CD4-positive, alpha-beta T cell treated with Interleukin-21 for 1 hour (primary cell): ENCODE measurements at regions not wholly inside any gene's neighbourhood (a gene's known extent, or its start where the extent isn't known, plus 50 kb on each side); places are given as distances from the start of the nearest gene placed in this dataset.

ENCODE experiments used
- DNase-seq: peaks from one replicate; pipeline ENCODE4 v3.0.0-alpha.2; 2020

DNA sequence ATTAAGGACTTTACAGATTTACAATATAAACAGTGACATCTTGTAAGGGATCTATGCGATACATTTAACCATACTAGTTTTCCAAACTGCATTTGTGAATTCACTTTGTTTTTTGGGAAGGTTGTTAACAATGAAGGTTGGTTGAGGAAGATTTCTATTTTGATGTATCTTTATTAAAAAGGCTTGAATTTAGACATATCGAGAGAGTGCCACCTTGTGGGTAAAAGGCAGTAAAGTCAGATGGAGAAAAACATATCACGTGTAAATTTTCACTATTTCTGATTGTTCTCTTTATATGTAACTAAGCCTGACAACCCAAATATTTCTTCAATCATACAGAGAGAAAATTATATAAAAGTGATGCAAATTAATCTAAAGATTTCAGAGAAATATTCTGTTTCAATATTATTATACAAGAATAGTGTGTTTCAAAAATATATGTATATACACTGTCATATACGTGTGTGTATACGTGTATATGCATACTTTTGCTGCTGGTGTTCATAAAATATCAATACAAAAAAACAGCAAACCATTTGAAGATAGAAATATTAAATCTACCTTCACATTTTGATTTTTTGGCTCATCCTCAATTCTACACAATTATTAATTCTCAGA is 988.6 kb downstream of the SORCS1 start:
- DNase-seq, result no peak

DNA sequence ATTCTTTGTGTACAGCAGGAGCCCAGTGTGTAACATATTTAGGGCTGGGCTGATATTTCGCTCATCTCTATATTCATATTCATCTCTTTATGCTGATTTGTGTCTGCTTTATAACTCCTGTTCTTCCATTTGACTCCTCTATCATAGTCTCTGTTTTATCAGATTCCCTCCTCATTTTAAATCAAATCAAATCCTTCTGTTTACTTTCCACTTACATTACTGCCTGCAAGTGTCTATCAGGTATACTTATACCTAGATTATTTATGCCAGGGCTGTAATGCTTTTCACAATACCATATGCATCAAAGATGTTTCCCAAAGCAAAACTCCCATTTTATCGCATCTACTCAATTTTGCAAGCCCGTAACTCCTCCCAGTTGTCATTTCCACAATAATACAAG is 990.7 kb downstream of the SORCS1 start:
- no peak for DNase-seq

DNA sequence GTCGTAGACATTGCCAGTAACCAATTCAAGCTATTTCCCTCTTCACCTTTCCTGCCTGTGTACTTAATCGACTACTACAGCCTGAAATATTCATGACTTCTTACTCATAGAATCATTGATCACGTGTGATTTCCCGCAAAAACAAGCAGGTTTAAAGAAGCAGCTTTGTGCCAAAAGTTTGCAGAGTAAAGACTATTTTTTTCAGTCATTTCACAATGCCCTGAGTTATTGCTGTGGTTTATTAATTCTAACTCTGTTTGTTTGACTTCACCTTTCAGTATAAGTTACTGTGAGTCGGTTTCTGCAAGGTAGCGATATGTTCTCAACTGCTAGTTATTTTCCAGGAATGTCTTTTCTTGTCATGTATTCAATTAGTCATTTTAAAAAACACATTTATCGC is 995.3 kb downstream of the SORCS1 start:
- no peak for DNase-seq

DNA sequence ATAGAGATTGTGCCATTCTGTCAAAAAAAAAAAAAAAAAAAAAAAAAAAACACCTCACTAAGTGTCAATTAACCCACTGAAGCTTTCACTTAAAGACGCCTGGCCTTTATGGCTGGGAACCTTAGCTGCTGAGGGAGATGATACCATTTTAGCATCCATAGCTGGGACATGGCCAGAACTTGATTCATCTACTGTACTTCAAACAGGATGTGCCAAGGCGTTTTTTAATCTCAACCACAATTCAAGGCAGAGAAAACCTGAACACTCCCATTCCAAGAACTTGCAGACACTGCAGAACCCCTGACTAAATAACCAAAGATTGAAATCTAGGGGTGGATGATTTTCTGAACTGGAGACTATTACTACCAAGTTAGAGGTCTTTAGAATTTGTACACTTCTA is 996.6 kb downstream of the SORCS1 start:
- no peak for DNase-seq

DNA sequence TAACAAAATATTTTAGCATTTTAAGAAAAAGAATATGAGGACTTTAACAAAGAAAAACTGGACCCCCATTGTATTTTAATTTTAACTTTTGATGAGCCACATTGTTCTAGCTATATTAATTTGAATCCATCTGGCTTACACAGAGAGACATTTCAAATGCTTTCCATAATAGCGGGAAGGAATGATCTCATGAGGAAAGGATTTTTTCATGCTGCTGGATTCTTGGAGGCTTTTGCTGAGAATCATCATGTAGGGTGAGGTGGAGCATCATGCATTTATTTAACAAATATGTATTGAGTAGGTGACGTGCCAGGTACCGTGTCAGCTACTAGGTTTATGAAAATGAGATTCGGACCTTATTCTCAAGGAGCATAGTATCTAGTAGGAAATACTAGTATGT is 1006.3 kb downstream of the SORCS1 start:
- no peak for DNase-seq

DNA sequence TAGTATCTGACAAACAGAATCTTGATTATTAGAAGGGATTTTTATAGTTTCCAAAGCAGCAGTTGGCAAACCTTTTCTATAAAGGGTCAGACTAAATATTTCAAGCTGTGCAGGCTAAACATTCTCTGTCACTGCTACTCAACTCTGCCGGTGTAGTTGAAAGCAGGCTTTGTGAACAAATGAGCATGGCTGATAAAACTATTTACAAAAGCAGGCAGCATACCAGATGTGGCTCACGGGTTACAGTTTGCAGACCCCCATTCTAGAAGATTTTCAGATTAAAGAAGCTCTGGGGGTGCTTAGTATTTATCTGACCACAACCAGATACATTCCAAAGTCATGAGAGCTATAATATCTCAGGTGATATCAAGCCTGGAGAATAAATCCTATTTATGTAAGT is 1017.5 kb downstream of the SORCS1 start:
- DNase-seq, result no peak

DNA sequence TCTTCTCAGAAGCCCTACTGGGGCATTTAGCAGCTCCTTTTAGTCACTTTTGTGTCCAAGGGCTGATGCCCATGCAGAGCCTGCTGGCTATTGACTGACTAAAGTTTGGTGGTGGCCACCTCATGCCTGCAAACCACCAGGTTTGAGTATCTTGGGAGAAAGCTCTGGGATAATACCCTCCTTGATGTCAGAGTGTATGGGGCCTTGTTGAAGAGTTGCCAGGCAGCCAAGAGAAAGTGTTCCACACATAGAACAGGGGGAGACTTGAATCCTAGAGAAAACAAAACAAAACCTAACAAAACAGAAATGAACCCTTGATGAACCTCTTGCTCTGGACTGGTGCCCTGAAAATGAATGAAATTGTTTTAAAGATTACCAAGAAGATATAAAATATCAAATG is 1024.6 kb downstream of the SORCS1 start:
- DNase-seq, result no peak

DNA sequence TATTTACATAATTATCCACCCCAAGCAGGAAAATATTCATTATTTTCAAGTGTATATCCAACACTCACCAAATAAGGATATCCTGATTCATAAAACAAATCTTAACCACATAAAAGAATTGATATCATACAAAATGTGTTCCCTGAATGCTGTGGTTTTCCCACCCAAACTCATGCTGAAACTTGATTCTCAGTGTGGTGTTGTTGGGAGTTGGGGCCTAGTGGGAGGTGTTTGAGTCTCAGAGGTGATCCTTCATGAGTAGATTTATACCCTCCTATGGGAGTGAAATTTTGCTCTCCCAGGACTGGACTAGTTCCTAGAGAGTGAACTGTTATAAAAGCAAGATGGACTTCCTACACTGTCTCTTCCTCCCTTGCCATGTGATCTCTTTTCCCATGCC is 1028.3 kb downstream of the SORCS1 start:
- DNase-seq, result no peak

DNA sequence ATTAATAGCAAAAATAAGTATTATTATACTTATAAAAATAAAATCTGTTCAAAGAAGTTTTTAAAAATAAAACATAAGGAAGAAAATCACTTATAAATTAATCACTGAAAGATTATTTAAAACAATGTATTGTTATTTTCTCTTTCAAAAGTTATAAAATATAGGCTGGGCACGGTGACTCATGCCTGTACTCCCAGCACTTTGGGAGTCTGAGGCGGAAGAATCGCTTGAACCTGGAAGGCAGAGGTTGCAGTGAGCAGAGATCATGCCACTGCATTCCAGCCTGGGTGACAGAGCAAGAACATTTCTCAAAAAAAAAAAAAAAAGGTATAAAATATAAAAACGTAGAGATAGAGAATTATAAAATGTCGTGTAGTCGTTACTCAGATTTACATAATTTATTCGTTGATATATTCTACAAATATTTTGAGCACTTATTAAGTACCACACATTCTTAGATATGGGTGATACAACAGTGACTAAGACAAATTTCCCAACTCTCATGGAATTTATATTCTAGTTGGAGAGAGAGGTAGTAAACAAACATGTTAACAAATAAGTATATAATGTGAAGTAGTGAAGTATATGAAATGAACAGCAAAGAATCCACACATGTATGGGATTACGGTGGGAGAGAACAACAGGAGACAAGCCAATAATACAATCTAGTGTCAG is 1030.0 kb downstream of the SORCS1 start:
- no peak for DNase-seq

DNA sequence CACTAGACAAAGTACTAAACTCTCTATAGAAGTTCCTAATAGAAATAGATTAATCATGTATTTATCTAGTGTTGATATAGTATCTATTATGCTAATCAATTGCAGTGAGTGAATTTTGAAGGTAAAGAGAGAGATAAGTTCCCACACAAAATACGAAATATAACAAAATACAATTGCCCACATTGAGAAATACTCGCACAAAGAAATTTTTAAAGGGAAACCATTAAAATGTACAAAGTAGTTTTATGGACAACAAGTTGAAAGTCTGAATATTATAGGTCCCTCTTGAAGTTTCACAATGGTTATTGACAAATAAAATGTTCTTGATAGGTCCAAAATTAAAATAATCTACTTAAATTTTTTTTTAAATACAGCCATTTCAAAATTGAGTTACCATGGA is 1031.1 kb downstream of the SORCS1 start:
- DNase-seq, result no peak

DNA sequence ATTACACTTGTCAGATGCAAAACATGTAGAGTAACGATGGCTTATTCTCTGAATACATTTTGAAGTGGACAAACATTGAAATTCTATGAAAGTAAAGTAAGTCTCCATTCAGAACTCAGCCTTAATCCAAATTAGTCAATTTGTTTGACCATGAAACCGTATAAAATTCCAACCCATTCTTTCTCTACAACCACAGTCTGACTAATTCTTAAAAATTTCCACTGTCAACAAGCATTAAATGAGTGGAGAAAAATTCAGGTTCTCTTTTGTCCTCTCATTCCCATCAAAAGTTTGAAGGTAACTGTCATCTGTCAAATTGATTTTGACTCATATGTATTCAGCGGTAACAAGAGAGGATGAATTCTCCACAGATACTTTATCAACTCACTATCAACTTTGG is 1031.5 kb downstream of the SORCS1 start:
- DNase-seq, result no peak

DNA sequence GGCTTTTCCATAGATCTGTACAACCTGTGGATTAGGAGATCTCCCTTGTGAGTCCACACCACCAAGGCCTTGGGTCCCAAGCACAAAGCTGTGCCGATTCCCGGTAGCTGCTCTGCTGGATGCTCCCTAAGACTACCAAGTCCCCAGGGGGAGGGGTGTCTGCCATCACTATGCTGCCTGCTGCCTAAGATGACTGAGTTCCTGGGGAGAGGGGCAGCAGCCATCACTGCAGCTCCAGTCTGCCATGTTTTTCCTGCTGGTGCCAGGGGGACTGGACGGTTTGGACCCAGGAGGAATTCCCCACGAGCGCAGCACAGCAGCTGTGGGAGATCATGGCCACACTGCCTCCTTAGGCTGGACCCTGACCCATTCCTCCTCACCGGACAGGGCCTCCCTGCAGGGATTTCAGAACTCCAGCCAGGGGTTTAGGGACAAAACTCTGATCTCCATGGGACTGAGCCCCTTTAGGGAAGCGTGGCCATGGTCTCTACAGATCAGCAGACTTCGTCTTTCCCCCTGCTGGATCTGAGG is 1049.8 kb downstream of the SORCS1 start:
- no peak for DNase-seq

DNA sequence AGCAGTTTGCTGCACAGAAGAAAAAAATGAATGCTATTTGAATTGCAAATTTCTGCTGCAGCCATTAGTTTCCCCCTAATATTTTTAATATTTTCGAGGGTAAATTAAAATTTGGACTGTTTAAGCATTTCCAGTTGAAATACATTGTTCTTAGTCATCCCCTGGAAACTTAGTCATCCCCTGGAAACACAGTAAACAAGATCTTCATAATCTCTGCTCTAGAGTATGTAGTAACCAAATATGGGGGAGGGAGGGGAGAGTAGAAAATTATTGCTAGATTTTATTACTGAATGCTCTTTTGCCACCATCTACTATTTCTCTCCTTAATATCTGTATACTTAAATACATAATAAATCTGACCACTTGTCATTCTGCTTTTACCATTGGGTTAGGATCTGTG is 1053.3 kb downstream of the SORCS1 start:
- DNase-seq, result no peak

DNA sequence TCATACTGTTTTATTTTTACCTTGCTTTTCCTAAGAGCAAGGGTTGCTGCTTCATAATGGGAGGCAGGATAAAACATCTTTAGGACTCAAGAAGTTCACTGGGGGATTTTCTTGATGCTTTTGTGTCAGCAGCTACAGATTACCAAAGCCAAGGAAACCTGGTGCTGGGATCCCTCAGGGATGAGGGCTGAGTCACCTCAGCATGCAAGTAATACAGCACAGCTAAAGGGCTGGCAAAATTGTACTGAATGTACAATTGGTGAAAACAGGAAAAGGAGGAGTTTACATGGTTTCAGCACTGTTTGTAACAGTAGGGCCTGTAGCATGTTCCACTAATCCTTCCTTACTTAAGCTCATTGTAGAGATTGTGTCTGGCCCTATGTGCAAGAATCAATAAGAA is 1056.8 kb downstream of the SORCS1 start:
- no peak for DNase-seq

DNA sequence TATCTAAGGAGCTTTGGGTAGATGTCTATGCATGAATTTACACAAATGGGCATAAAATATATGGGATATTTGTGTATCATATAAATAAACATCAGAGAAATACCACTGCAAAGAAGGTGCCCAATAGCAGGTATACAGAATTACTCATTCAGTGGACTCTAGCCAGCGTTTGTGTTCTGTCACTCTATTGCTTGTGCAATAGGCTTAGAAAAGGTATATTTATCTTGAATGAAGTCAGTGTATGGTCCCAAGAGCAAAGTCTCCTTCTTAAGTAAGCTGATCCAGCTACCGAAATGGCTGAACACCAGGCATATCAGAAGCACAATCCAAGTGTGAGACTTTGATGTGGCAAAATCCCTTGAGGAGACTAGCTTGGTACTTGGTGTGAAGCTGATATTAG is 1058.4 kb downstream of the SORCS1 start:
- no peak for DNase-seq

DNA sequence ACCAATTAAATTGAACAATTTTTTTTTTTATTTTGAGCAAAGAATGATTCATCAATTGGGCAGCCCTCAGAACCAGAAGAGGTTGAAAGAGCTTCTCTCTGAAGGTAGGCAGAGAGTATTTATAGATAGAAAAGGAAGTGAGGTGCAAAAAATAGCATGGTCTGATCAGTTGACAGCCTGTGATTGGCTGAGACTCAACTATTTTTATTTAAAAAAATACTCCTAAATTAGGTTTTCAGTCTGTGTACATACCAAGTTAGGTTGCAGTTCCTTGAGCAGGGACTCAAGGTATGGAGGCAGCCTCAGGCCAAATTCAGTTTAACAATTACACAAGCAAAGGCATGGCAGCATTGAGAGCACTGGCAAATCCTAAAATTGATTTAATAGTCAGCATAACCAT is 1074.7 kb downstream of the SORCS1 start:
- no peak for DNase-seq

DNA sequence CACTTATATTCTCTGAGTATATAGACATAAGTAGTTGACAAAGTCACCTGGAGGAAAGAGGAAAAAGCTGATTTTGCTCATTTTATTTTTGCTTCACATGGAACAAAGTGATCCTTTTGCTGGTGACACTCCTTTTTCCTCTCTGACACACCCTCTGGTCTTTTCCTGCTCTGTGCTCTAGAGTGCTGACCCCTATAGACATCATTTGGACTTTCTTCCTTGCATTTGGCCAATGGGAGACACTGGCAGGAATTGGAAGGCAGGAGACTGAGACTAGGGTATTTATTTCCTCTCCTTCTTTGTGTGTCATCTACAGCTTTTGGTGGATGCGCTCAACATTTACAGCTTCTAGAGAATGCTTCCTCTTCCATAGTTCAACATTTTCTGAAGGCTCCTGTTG is 1078.1 kb downstream of the SORCS1 start:
- DNase-seq, result no peak

DNA sequence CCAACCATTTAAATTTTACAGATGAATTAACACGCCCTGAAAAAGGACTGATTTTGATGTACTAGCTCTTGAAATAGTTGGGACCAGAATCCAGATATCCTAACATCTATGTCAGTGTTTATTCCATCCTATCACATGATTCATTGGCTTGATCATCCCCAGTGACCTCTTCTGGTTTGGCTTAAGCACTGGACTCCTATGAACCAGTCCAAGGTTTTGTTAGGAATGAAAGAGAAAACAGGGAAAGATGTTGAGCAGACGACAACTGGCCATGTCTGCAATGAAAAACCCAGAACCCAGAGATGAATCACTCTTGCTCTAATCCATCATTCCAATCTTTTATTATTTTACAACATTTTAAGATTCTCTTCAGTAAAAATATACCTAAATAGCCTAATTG is 1080.9 kb downstream of the SORCS1 start:
- no peak for DNase-seq

DNA sequence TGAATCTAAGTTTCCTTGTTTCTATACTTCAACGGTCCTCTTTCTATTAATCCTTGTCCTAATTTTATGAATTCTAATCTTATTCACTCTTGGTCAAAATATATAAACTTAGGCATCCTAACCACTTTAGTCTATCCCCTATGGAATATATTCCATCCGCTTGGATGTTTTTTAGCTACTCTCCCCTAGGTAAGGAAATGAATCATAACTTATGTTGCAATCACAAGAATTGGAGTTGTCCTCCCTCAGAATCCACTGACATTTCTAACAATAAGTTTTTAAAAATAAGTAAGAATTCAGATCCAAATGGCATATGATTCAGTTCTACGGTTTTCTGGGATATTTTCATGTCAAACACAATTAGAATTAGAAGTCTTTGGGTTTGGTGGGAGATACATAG is 1081.6 kb downstream of the SORCS1 start:
- no peak for DNase-seq

DNA sequence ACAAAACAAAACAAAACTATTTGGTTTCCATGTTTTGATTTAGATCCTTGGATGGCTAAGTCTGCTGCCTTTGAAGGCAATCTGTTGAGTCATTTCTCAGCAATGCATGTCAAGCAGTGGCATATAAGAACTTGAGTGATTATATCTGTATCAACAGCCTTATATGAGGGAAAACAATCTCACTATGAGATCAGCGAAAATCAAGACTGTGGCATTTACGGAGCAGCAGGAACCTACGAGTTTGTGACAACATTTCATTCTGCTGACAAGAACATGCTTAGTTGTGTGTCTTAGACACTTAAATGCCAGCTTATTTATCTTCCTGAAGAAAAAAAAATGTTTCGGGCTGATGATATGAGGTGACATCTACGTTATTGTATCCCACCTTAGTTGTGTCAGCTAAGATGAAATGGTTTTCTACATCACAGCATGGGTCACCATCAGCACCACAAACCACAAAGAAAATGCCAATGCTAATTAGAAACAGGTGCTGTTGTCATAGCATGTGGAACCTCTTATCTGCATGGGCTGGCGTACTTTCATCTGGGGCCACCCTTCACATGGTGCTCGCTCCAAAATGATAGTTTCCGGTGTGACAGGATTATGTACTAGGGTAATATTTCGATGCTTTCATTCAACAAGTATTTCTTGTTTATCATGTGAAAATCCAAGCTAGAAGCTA is 1085.5 kb downstream of the SORCS1 start:
- DNase-seq, result no peak

DNA sequence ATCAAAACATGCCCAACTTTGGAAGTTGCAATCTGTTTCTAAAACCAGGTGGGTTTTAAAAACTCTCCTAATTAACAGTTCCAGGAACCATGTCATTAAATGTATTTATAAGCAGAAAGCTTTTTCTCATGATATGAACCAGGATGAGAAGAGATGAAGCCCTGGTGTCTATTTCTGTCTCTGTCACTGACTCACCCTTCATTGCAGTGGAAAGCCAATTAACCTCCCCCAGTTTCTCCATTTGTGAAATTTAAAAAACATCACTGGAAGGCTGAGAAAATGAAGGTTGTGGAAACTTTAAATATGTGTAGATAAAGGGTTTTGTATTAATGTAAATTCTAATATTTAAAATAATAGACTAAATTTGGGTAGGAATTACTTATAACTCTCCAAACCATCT is 1088.0 kb downstream of the SORCS1 start:
- no peak for DNase-seq

DNA sequence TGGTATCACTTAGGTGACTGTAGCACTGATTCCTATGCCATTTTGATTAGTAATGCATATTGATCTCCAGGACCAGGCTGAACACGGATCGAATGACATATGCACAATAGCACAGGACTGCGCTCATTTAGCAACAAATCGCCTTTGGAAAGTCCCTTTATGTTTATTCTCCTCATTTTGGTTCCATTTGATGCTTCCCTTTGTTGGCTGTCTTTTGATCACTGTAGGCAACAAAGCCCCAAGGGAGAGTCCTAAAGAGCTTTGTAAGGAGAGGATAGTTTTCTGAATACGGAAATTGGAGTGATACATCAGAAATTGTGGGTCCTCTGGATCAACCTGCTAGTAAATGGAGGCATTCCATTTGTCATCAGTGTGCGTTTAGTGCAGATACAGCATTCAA is 1111.4 kb downstream of the SORCS1 start:
- no peak for DNase-seq

DNA sequence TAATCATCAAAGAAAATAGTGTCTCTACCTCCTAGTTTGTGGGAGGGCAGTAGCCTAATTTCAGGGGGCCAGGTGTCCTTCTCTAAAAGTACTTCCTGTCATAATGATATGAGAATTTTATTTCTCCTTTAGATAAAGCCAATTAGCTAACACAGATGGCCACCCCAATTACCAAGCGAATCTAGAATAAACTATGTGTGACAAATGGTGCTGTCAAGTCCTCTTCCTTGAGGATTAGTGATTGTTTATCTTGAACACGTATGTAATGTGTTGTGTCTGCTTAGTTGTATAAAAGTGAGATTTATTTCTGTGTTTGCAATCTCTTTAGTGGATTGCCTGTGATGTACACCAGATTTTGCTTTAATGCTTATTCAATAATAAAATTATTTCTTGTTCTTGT is 1120.0 kb downstream of the SORCS1 start:
- DNase-seq, result no peak

DNA sequence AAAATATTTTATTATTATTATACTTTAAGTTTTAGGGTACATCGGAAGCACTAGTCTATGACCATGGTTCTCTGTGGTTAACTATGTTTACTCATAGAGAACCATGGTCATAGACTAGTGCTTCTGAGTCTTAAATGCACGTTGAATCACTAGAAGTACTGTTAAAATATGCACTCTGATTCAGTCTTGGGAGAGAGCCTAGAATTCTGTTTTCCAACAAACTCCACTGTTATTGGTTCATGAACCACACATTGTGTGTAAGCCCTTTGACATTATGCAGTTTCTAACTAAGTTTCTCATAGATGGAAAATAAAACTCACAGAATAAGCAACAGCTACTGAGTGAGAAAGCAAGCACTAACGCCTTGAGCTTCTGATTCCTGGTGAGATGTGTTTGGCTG is 1120.6 kb downstream of the SORCS1 start:
- DNase-seq, result no peak
